GM12872 (cell line): ENCODE measurements at regions not wholly inside any gene's neighbourhood (a gene's known extent, or its start where the extent isn't known, plus 50 kb on each side); places are given as distances from the start of the nearest gene placed in this dataset.

ENCODE experiments used
- TF ChIP-seq, protein P1 (sequence below): IDR thresholded peaks from 3 replicates; pipeline ENCODE4 v1.5.1; 2011; ENCODE audit warnings: low read depth, mild to moderate bottlenecking, low read length, moderate library complexity; ENCODE audit not compliant: insufficient read depth

DNA sequence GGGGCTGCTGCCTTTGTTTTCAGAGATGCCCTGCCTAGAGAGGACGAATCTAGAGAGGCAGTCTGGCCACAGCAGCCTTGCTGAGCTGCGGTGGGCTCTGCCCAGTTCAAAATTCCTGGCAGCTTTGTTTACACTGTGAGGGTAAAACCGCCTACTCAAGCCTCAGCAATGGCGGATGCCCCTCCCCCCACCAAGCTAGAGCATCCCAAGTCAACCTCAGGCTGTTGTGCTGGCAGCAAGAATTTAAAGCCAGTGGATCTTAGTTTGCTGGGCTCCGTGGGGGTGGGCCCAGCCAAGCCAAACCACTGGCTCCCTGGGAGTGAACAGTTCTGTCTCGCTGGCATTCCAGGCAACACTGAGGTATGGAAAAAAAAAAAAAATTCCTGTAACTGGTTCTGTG, 970.9 kb downstream of the TBC1D32 start:
- TF ChIP-seq, protein P1, sequence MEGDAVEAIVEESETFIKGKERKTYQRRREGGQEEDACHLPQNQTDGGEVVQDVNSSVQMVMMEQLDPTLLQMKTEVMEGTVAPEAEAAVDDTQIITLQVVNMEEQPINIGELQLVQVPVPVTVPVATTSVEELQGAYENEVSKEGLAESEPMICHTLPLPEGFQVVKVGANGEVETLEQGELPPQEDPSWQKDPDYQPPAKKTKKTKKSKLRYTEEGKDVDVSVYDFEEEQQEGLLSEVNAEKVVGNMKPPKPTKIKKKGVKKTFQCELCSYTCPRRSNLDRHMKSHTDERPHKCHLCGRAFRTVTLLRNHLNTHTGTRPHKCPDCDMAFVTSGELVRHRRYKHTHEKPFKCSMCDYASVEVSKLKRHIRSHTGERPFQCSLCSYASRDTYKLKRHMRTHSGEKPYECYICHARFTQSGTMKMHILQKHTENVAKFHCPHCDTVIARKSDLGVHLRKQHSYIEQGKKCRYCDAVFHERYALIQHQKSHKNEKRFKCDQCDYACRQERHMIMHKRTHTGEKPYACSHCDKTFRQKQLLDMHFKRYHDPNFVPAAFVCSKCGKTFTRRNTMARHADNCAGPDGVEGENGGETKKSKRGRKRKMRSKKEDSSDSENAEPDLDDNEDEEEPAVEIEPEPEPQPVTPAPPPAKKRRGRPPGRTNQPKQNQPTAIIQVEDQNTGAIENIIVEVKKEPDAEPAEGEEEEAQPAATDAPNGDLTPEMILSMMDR: no peak

DNA sequence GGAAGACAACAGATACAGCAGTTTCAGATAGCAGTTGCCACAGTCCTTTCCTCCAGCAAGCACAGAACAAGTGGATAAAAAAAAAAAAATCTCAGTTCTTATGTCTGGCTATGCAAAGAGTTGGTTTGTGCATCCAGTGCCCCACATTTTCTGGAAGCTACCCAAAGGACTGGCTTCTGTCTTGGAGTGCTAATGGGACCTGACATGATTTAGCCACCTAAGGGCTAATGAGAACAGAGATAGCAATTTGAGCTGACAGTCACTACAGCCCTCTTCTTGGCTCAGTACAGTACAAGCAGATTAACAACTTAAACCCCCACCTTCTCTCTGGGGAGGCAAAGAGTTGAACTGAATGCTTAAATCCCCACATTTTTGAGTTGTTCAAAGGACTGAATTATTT, 976.8 kb downstream of the TBC1D32 start:
- TF ChIP-seq, protein P1: no peak

DNA sequence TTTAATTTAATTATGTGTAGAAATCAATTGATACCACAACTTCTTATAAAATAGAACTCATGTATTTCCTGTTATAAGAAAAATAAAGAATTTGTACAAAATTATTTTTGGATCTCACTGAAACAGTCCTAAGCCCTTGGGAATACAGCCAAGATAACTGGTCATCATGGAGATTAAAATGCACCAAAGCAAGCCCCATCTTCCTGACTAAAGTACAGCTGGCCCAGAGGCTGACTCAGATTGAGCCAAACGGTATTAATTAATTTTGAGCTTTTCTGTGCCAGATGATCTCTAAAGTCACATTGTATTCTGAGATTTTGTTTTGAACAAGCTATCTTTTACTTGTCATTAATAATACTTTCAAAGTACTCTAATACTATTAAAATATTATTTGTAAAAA, 978.5 kb downstream of the TBC1D32 start:
- TF ChIP-seq, protein P1: no peak

DNA sequence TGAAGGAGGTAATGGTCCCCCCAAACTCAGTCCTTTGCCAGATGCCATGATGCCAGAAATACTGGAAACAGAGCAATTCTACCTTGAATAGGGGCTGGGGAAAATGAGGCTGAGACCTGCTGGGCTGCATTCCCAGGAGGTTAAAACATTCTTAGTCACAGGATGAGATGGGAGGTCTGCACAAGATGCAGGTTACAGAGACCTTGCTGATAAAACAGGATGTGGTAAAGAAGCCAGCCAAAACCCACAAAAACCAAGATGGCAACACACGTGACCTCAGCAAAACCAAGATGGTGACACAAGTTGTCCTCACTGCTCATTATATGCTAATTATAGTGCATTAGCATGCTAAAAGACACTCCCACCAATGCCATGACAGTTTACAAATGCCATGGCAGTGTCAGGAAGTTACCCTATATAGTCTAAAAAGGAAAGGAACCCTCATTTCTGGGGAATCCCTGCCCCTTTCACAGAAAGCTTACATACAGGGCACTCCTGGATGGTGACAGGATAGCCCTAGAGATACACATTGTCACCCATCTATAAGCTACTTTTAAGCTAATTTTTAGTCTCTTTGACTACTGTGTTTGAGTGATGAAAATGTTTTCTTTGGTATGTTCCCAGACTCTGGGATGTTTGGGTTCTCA, 979.7 kb downstream of the TBC1D32 start:
- TF ChIP-seq, protein P1: no peak

DNA sequence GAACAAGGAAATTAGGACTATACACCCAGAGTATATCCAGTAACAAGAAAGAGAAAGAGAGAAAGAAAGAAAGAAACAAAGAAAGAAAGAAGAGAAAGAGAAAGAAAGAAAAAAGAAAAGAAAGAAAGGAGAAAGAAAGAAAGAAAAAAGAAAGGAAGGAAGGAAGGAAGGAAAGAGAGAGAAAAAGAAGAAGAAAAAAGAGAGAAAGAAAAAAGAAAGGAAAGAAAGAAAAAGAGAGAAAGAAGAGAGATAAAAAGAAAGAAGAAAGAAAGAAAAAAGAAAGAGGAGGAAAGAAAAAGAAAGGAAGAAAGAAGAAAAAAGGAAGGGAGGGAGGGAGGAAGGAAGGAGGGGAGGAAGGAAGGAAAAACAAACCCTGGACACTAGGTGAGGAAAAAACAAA, 981.8 kb downstream of the TBC1D32 start:
- TF ChIP-seq, protein P1: no peak

DNA sequence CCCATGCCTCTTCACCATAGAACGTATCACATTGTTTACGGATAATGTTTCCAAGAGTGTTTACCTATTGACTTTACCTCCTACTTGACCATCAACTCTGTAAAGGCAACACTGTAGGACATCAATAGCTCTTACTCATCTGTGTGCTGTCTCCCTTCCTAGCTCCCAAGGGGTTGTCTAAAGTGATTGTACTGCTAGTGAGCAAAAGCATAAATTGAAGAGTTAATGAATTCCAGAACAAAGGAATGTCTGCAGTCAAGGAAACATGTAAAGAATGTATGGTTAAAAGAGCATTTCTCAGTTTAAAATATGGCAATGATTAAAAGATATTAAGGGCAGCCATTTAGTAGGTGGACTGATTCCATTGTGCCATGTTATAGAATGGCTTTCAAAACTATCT, 985.4 kb downstream of the TBC1D32 start:
- TF ChIP-seq, protein P1: no peak

DNA sequence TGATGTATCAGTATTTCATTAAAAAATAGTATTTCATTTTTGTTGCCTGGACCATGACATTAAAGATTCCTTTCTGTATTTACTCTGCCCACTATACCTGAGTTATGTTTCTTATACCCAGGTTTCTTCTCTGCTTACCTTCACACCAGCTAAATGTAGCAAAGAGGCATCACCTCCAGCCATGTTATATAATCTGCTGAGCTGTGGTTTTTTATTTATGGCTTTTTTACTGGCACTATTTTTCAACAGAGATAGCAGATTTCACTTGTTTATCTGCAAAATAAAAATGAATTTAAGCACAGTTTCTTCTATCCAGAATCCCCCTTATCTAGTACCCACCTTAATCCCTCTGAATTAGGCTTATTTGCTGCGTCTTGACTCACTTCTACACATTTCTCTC, 979.0 kb upstream of the MAN1A1 start:
- TF ChIP-seq, protein P1: no peak
